ENCODE measurements at regions not wholly inside any gene's neighbourhood (a gene's known extent, or its start where the extent isn't known, plus 50 kb on each side); places are given as distances from the start of the nearest gene placed in this dataset.
A peak's percentile ranks its signal among the peaks of the same experiment; 100 is the strongest.

DNA sequence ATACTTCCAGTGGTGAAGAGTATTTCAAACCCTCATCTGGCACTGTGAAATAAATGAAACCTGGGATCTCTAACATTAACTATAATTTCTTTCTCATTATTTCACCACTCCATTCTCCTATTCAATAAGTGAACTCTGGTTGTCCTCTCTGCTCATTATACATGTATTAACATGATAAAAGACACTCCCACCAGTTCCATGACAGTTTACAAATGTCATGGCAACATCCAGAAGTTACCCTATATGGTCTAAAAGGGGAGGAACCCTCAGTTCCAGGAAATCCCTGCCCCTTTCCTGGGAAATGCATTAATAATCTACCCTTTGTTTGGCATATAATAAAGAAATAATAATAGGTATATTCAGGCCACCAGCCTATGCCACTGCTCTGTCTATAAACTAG, 62.7 kb upstream of the BRINP3 start (continued):
- TF ChIP-seq FIP1L1 (IDR thresholded peaks at IDR 0.05; ENCODE audit: borderline replicate concordance, insufficient read depth, low read depth, low read length) = no peak

DNA sequence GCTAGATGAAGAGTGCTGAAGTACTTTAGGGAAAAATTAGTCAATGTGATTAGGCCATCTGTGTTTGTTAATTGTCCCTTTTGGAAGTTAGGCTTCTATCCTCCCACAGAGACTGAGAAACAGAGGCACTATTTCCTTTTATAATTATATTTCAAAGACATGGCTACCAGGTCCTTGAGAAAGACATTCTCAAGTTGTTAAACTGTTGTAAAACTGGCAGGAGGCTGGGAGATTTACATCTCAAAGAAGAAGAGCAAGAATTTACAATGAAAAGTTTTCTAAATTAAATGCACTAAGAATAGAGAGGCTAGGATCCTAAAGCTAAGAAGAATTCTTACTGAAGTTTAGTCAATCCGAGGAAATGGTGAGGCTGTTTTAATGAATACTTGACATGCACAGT, 74.0 kb upstream of the BRINP3 start:
- no peaks in the 10 kb centered on the region for H3K9me3 ChIP-seq (ENCODE audit: low read length)
- no peaks in the 10 kb centered on the region for H3K27me3 ChIP-seq (ENCODE audit: control insufficient read depth in 1 of 2, insufficient read depth in 2 of 2, low read length in 2 of 2)
- 0% methylated on average over 1 of the region's 1 CpG for WGBS (ENCODE audit: low lambda C conversion rate)
- FAIRE-seq (no peak), DNase-seq (ENCODE audit: low spot score) (no peak), ATAC-seq (no peak)
- intact Hi-C loops (cut with micrococcal nuclease; ENCODE audit: unreplicated experiment) (no loop called here), in situ Hi-C loops (cut with HindIII; ENCODE audit: extremely low pct_ligation_motif_present, low pct_unique_long_range_greater_than_20kb) (no loop called here)
- no peak overlapping the region for H3K4me2 ChIP-seq (ENCODE audit: low read depth, low read length)
- no peaks in the 10 kb centered on the region for H3K79me2 ChIP-seq (ENCODE audit: insufficient read depth, low read length)
- no peak overlapping the region for H3K27ac ChIP-seq (ENCODE audit: extremely low read length, insufficient read depth, low read length)
- no peaks in the 10 kb centered on the region for H3K36me3 ChIP-seq (replicated peaks in 1 of 2; ENCODE audit: control insufficient read depth in 1 of 2, insufficient read depth in 2 of 2, low read length in 2 of 2)
- no peaks in the 10 kb centered on the region for H3K4me1 ChIP-seq (ENCODE audit: insufficient read depth, low read length)
- H3K9ac ChIP-seq (ENCODE audit: insufficient read depth, low read depth, low read length) = no peak overlapping the region
- no peak overlapping the region for H2AFZ ChIP-seq (ENCODE audit: low read length)
- TF ChIP-seq, protein P1, sequence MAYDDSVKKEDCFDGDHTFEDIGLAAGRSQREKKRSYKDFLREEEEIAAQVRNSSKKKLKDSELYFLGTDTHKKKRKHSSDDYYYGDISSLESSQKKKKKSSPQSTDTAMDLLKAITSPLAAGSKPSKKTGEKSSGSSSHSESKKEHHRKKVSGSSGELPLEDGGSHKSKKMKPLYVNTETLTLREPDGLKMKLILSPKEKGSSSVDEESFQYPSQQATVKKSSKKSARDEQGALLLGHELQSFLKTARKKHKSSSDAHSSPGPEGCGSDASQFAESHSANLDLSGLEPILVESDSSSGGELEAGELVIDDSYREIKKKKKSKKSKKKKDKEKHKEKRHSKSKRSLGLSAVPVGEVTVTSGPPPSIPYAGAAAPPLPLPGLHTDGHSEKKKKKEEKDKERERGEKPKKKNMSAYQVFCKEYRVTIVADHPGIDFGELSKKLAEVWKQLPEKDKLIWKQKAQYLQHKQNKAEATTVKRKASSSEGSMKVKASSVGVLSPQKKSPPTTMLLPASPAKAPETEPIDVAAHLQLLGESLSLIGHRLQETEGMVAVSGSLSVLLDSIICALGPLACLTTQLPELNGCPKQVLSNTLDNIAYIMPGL (CRISPR knock-in tag; IDR thresholded peaks at IDR 0.05; ENCODE audit: borderline replicate concordance in 1 of 2, low read depth in 1 of 2) = no peak
- no peak overlapping the region for H3K4me3 ChIP-seq (replicated peaks in 1 of 3; ENCODE audit: insufficient read depth in 1 of 3, low read depth in 2 of 3, low read length in 3 of 3)
- ChIA-PET POLR2A (no interaction called here), CTCF (ENCODE audit: low intra/inter-chr PET ratio, low total read pairs) (no interaction called here)
- H4K20me1 ChIP-seq (ENCODE audit: insufficient read depth, low read length) = no peaks in the 10 kb centered on the region
- BruUV-seq (replicated peaks) = no TSS peak

DNA sequence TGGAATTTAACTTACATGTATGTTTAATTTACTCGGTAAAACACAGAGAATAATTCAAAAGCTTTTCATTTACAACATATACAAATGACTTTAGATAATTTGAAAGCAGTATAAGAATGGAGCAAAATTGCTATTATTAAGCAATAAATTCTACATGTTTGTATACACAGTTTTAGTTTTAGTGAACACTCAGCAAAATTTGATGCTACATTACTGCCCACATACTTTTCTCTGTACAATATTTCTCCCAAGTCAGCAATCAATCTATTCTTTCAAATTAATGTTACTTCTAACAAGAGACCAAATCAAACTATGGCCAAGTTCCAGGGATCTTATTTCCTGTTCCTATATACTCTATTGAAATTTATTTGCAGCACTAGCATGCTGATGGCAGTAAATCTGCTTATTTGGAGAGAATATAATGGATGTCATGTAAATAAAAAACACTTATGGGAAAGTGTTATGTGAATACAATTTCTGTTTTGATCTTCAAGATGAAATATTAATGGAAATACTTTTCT, 82.6 kb upstream of the BRINP3 start:
- no peak for ATAC-seq
- no peak for FAIRE-seq
- Histone ChIP-seq H2AFZ (ENCODE audit: low read length) (no peak overlapping the region), H3K79me2 (ENCODE audit: insufficient read depth, low read length) (no peaks in the 10 kb centered on the region), H3K4me1 (ENCODE audit: insufficient read depth, low read length) (no peaks in the 10 kb centered on the region), H4K20me1 (ENCODE audit: insufficient read depth, low read length) (no peaks in the 10 kb centered on the region), H3K4me2 (ENCODE audit: low read depth, low read length) (no peak overlapping the region), H3K4me3 (replicated peaks in 1 of 3; ENCODE audit: insufficient read depth in 1 of 3, low read depth in 2 of 3, low read length in 3 of 3) (no peak overlapping the region), H3K36me3 (replicated peaks in 1 of 2; ENCODE audit: control insufficient read depth in 1 of 2, insufficient read depth in 2 of 2, low read length in 2 of 2) (no peaks in the 10 kb centered on the region), H3K9ac (ENCODE audit: insufficient read depth, low read depth, low read length) (no peak overlapping the region), H3K27me3 (ENCODE audit: control insufficient read depth in 1 of 2, insufficient read depth in 2 of 2, low read length in 2 of 2) (no peaks in the 10 kb centered on the region), H3K27ac (ENCODE audit: extremely low read length, insufficient read depth, low read length) (no peak overlapping the region), H3K9me3 (ENCODE audit: low read length) (no peaks in the 10 kb centered on the region)
- TF ChIP-seq MAFF (IDR thresholded peaks at IDR 0.05; ENCODE audit: low read depth, low read length) (peak; percentile 60), MAFK (conservative IDR thresholded peaks at IDR 0.05 in 1 of 2, IDR thresholded peaks at IDR 0.05 in 1 of 2; ENCODE audit: low read length in 2 of 2) (peak in 1 of 2 experiments; percentile 61; a peak in 2 of 4 replicates), ZFAT (CRISPR knock-in tag; conservative IDR thresholded peaks at IDR 0.05) (no peak), SYNCRIP (IDR thresholded peaks at IDR 0.05; ENCODE audit: insufficient read depth, low read depth, low read length) (no peak)
- no peak for DNase-seq (ENCODE audit: low spot score)
- intact Hi-C loops (cut with micrococcal nuclease; ENCODE audit: unreplicated experiment) (no loop called here), in situ Hi-C loops (cut with HindIII; ENCODE audit: extremely low pct_ligation_motif_present, low pct_unique_long_range_greater_than_20kb) (no loop called here)
- BruUV-seq (replicated peaks) = no TSS peak
- ChIA-PET POLR2A (no interaction called here), CTCF (ENCODE audit: low intra/inter-chr PET ratio, low total read pairs) (no interaction called here)
- WGBS (ENCODE audit: low lambda C conversion rate) = 0% methylated on average over 1 of the region's 1 CpG

All from HepG2 (cell line).